ENCODE measurements at regions not wholly inside any gene's neighbourhood (a gene's known extent, or its start where the extent isn't known, plus 50 kb on each side); places are given as distances from the start of the nearest gene placed in this dataset.
"Not testable (repeated sequence)": the region's sequence is repeated elsewhere in the genome, so short reads cannot be mapped to it uniquely, and the experiment has no call there.

GRCh38 chr7:152949790-152950189 lies 190.2 kb downstream of the ACTR3B start:
- no peak for DNase-seq (ENCODE audit: unreplicated experiment)
- Mint-ChIP-seq H3K36me3 (ENCODE audit: insufficient read depth, unreplicated experiment) (no peaks in the 10 kb centered on the region), H3K27me3 (ENCODE audit: insufficient read depth, unreplicated experiment) (peaks cover 14% of the 10 kb centered on the region), H3K4me3 (ENCODE audit: unreplicated experiment) (no peak overlapping the region), H3K9me3 (ENCODE audit: unreplicated experiment) (peaks cover 8% of the 10 kb centered on the region), H3K4me1 (ENCODE audit: insufficient read depth, unreplicated experiment) (no peaks in the 10 kb centered on the region), H3K27ac (ENCODE audit: low read depth, unreplicated experiment) (no peak overlapping the region)
- POLR2A ChIA-PET: no interaction called here
- TF ChIP-seq CTCF (IDR thresholded peaks at IDR 0.05; ENCODE audit: unreplicated experiment): no peak
- CTCF ChIA-PET: interaction anchor here (0.7 kb wide), 1 partner anchor 22 kb away, joined by 3 read pairs; no protein-coding TSS in a partner anchor
- BruUV-seq (replicated peaks): no TSS peak
- intact Hi-C loops (cut with micrococcal nuclease): no loop called here

- Mint-ChIP-seq H3K27ac (ENCODE audit: low read depth, unreplicated experiment) (no peak overlapping the region), H3K27me3 (ENCODE audit: insufficient read depth, unreplicated experiment) (no peaks in the 10 kb centered on the region), H3K36me3 (ENCODE audit: insufficient read depth, unreplicated experiment) (no peaks in the 10 kb centered on the region), H3K4me1 (ENCODE audit: insufficient read depth, unreplicated experiment) (no peaks in the 10 kb centered on the region), H3K4me3 (ENCODE audit: unreplicated experiment) (no peak overlapping the region), H3K9me3 (ENCODE audit: unreplicated experiment) (peaks cover 6% of the 10 kb centered on the region)
- CTCF ChIA-PET: no interaction called here
- intact Hi-C loops (cut with micrococcal nuclease): no loop called here
- POLR2A ChIA-PET: no interaction called here
- no peak for TF ChIP-seq CTCF (IDR thresholded peaks at IDR 0.05; ENCODE audit: unreplicated experiment)
- no TSS peak for BruUV-seq (replicated peaks)
- DNase-seq (ENCODE audit: unreplicated experiment): no peak
Measured at GRCh38 chr7:152956006-152956405, 196.5 kb downstream of the ACTR3B start.

GRCh38 chr7:152959610-152960009 lies 200.1 kb downstream of the ACTR3B start:
- Mint-ChIP-seq H3K27ac (ENCODE audit: low read depth, unreplicated experiment) (no peak overlapping the region), H3K9me3 (ENCODE audit: unreplicated experiment) (peaks cover 9% of the 10 kb centered on the region), H3K36me3 (ENCODE audit: insufficient read depth, unreplicated experiment) (no peaks in the 10 kb centered on the region), H3K4me1 (ENCODE audit: insufficient read depth, unreplicated experiment) (no peaks in the 10 kb centered on the region), H3K4me3 (ENCODE audit: unreplicated experiment) (no peak overlapping the region), H3K27me3 (ENCODE audit: insufficient read depth, unreplicated experiment) (no peaks in the 10 kb centered on the region)
- intact Hi-C loops (cut with micrococcal nuclease): no loop called here
- ChIA-PET CTCF (interaction anchor here (1.0 kb wide), 1 partner anchor 140 kb away, joined by 5 read pairs; no protein-coding TSS in a partner anchor), POLR2A (no interaction called here)
- BruUV-seq (replicated peaks): no TSS peak
- no peak for DNase-seq (ENCODE audit: unreplicated experiment)
- TF ChIP-seq CTCF (IDR thresholded peaks at IDR 0.05; ENCODE audit: unreplicated experiment): no peak

GRCh38 chr7:152961796-152962195 lies 202.2 kb downstream of the ACTR3B start:
- DNase-seq (ENCODE audit: unreplicated experiment); H3K27ac Mint-ChIP-seq (ENCODE audit: low read depth, unreplicated experiment); H3K36me3 Mint-ChIP-seq (ENCODE audit: insufficient read depth, unreplicated experiment); H3K4me1 Mint-ChIP-seq (ENCODE audit: insufficient read depth, unreplicated experiment); CTCF ChIA-PET; H3K9me3 Mint-ChIP-seq (ENCODE audit: unreplicated experiment); H3K27me3 Mint-ChIP-seq (ENCODE audit: insufficient read depth, unreplicated experiment); intact Hi-C loops (cut with micrococcal nuclease); H3K4me3 Mint-ChIP-seq (ENCODE audit: unreplicated experiment); BruUV-seq (replicated peaks); POLR2A ChIA-PET: not testable (repeated sequence)

GRCh38 chr7:152966189-152966588 lies 206.6 kb downstream of the ACTR3B start:
- DNase-seq (ENCODE audit: unreplicated experiment): no peak
- intact Hi-C loops (cut with micrococcal nuclease): no loop called here
- H3K4me3 Mint-ChIP-seq (ENCODE audit: unreplicated experiment): no peak overlapping the region
- POLR2A ChIA-PET: no interaction called here
- H3K9me3 Mint-ChIP-seq (ENCODE audit: unreplicated experiment): peaks cover 7% of the 10 kb centered on the region
- TF ChIP-seq CTCF (IDR thresholded peaks at IDR 0.05; ENCODE audit: unreplicated experiment): no peak
- no peaks in the 10 kb centered on the region for H3K36me3 Mint-ChIP-seq (ENCODE audit: insufficient read depth, unreplicated experiment)
- peaks cover 6% of the 10 kb centered on the region for H3K4me1 Mint-ChIP-seq (ENCODE audit: insufficient read depth, unreplicated experiment)
- no peak overlapping the region for H3K27ac Mint-ChIP-seq (ENCODE audit: low read depth, unreplicated experiment)
- no peaks in the 10 kb centered on the region for H3K27me3 Mint-ChIP-seq (ENCODE audit: insufficient read depth, unreplicated experiment)
- no TSS peak for BruUV-seq (replicated peaks)
- CTCF ChIA-PET: interaction anchor here (0.6 kb wide), 2 partner anchors 121 to 1189 kb away, joined by 3 read pairs; no protein-coding TSS in a partner anchor
